Adipocyte (in vitro differentiated cells): ENCODE measurements at regions not wholly inside any gene's neighbourhood (a gene's known extent, or its start where the extent isn't known, plus 50 kb on each side); places are given as distances from the start of the nearest gene placed in this dataset.

Experiments
- DNase-seq: peaks from one replicate; pipeline ENCODE4 v3.0.0-alpha.2; 2015; ENCODE audit warnings: low read depth
- H3K27me3 ChIP-seq: replicated peaks from 2 replicates; pipeline ENCODE4 v1.7.0; 2013; ENCODE audit warnings: mild to moderate bottlenecking, low read length, moderate library complexity; ENCODE audit not compliant: control insufficient read depth, insufficient read depth
- H3K36me3 ChIP-seq: 2 replicates; pipeline ENCODE4 v1.7.0; 2013; ENCODE audit warnings: low read length, mild to moderate bottlenecking, moderate library complexity; ENCODE audit not compliant: control insufficient read depth, insufficient read depth, severe bottlenecking
- H3K4me1 ChIP-seq: 2 replicates; pipeline ENCODE4 v1.7.0; 2013; ENCODE audit warnings: mild to moderate bottlenecking, low read length, moderate library complexity; ENCODE audit not compliant: control insufficient read depth, insufficient read depth
- H3K4me3 ChIP-seq: 2 replicates; pipeline ENCODE4 v1.7.0; 2013; ENCODE audit warnings: mild to moderate bottlenecking, low read length, moderate library complexity
- H3K9ac ChIP-seq: 2 replicates; pipeline ENCODE4 v1.7.0; 2013; ENCODE audit warnings: mild to moderate bottlenecking, low read length, moderate library complexity
- H3K9me3 ChIP-seq: 2 replicates; pipeline ENCODE4 v1.7.0; 2013; ENCODE audit warnings: mild to moderate bottlenecking, low read length, moderate library complexity; ENCODE audit not compliant: control insufficient read depth

DNA sequence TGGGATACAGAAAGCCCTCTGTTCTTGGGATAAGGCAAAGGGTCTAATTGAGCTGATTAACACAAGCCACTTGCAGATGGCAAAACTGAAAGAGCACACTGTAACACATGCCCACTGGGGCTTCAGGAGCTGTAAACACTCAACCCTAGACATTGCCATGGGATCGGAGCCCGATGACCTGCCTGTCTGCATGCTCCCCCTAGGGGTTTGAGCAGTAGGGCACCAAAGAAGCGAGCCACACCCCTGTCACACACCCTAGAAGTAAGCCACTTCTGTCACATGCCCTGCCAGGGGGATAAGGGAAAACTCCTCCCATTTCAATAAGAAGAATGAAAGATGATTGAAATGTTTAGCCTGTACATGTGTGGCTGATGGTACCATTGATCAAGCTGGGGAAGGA is 81.3 kb upstream of the IRX6 start:
- DNase-seq = no peak
- Histone ChIP-seq H3K4me1 (no peaks in the 10 kb centered on the region), H3K27me3 (peaks cover 4% of the 10 kb centered on the region), H3K9me3 (no peaks in the 10 kb centered on the region), H3K4me3 (no peak overlapping the region), H3K36me3 (no peaks in the 10 kb centered on the region), H3K9ac (no peak overlapping the region)

GRCh38 chr16:55248058-55248457 is 75.9 kb upstream of the IRX6 start:
- no peaks in the 10 kb centered on the region for H3K4me1 ChIP-seq
- peaks cover 2% of the 10 kb centered on the region for H3K9me3 ChIP-seq
- H3K4me3 ChIP-seq = no peak overlapping the region
- no peaks in the 10 kb centered on the region for H3K36me3 ChIP-seq
- no peak overlapping the region for H3K9ac ChIP-seq
- no peak for DNase-seq
- H3K27me3 ChIP-seq = no peaks in the 10 kb centered on the region

- DNase-seq = no peak
- H3K9me3 ChIP-seq = peaks cover 6% of the 10 kb centered on the region
- no peaks in the 10 kb centered on the region for H3K36me3 ChIP-seq
- no peaks in the 10 kb centered on the region for H3K27me3 ChIP-seq
- H3K4me1 ChIP-seq = no peaks in the 10 kb centered on the region
- H3K4me3 ChIP-seq = no peak overlapping the region
- no peak overlapping the region for H3K9ac ChIP-seq
Measured at GRCh38 chr16:55248494-55248893, 75.5 kb upstream of the IRX6 start.

DNA sequence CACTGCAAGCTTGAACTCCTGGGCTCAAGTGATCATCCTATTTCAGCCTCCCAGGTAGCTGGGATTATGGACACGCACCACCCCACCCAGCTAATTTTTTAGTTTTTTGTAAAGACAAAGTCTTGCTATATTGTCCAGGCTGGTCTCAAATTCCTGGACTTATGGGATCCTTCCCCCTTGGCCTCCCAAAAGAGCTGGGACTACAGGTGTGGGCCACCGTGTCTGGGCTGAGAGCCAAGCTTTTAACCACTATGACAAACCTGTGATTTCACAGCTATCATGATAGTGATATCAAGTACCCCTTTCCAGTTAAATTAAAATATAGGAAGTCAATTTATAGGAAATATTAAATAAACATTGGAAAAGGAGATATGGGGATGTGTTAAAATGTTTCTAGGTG is 74.6 kb upstream of the IRX6 start:
- H3K9ac ChIP-seq = no peak overlapping the region
- peaks cover 11% of the 10 kb centered on the region for H3K9me3 ChIP-seq

GRCh38 chr16:55249936-55250335 is 74.1 kb upstream of the IRX6 start:
- Histone ChIP-seq H3K4me3 (no peak overlapping the region), H3K4me1 (no peaks in the 10 kb centered on the region), H3K36me3 (no peaks in the 10 kb centered on the region), H3K27me3 (no peaks in the 10 kb centered on the region), H3K9ac (no peak overlapping the region), H3K9me3 (peaks cover 11% of the 10 kb centered on the region)
- DNase-seq = no peak

More for the DNA sequence above, 74.6 kb upstream of the IRX6 start:
- no peak for DNase-seq
- Histone ChIP-seq H3K27me3 (no peaks in the 10 kb centered on the region), H3K4me1 (no peaks in the 10 kb centered on the region), H3K36me3 (no peaks in the 10 kb centered on the region), H3K4me3 (no peak overlapping the region)

DNA sequence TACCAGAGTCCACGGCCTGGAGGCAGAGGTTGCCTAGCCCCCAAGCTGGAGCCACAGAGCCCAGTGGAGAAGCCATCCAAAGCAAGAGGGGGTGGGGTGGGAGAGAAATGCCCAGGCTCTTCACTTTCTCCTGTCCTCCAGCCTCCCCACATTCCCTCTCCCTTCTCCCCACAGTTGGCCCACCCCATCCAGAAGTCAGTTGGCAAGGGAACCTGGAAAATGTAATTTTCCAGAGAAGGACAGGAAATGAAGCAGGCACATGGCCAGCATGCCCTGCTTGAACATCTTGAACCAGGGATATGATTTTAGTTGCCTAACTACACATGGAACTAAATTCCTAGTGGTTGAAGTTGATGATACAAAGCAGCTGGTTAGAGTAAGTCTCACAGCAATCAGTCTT is 73.3 kb upstream of the IRX6 start:
- Histone ChIP-seq H3K4me3 (no peak overlapping the region), H3K9me3 (peaks cover 11% of the 10 kb centered on the region), H3K27me3 (peaks cover 4% of the 10 kb centered on the region), H3K9ac (no peak overlapping the region), H3K36me3 (no peaks in the 10 kb centered on the region), H3K4me1 (no peaks in the 10 kb centered on the region)
- DNase-seq = no peak

- H3K4me1 ChIP-seq = no peaks in the 10 kb centered on the region
- H3K9me3 ChIP-seq = peaks cover 11% of the 10 kb centered on the region
- no peaks in the 10 kb centered on the region for H3K36me3 ChIP-seq
- DNase-seq = no peak
- H3K9ac ChIP-seq = no peak overlapping the region
- H3K27me3 ChIP-seq = peaks cover 7% of the 10 kb centered on the region
- H3K4me3 ChIP-seq = no peak overlapping the region
Measured at GRCh38 chr16:55251151-55251550, 72.9 kb upstream of the IRX6 start.

DNA sequence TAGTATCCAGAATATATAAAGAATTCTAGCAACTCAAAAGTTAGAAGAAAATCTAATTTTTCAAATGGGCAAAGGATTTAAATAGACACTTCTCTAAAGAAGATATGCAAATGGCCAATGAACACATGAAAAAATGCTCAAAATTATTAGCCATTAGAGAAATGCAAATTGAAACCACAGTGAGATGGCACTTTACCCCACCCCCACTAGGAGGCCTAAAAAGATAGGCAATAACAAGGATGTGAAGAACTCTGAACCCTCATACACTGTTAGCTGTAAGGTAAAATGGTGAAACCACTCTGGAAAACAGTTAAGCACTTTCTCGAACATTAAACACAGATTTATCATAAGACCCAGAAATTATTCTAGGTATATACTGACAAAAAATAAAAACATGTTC is 71.4 kb upstream of the IRX6 start:
- peaks cover 16% of the 10 kb centered on the region for H3K27me3 ChIP-seq
- DNase-seq = no peak
- H3K4me3 ChIP-seq = no peak overlapping the region
- H3K9ac ChIP-seq = no peak overlapping the region
- no peaks in the 10 kb centered on the region for H3K4me1 ChIP-seq
- no peaks in the 10 kb centered on the region for H3K36me3 ChIP-seq
- peaks cover 11% of the 10 kb centered on the region for H3K9me3 ChIP-seq

GRCh38 chr16:55253987-55254386 is 70.0 kb upstream of the IRX6 start:
- H3K9ac ChIP-seq = no peak overlapping the region
- no peaks in the 10 kb centered on the region for H3K4me1 ChIP-seq
- DNase-seq = no peak

DNA sequence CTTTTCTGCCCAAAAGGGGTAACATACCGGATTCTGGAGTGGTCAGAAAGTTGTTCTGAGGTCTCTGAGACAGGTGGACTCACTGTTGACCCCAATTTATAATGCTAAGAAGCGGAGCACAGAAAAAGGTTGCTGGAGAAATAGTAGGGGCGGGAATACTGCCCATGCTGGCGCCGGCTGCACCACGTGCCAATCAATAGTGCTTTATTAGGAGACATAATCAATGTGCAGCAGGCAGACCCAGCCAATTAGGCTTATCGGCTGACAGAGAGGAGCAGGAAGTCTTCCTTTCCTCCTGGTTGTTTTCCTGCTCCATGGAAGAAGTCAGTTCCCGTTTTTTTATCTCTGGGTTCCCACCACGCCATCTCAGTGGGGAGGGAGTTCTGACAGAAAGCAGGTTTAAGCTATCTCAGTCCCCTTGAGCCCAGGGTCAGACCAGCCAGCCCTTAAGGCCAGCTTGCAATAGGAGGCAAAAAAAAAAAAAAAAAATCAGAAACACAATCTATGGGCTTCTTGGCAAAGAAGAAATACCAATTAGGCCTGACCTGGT is 68.2 kb upstream of the IRX6 start:
- no peak for DNase-seq
- Histone ChIP-seq H3K36me3 (no peaks in the 10 kb centered on the region), H3K4me3 (no peak overlapping the region), H3K27me3 (peaks cover 16% of the 10 kb centered on the region), H3K9ac (no peak overlapping the region), H3K9me3 (peaks cover 11% of the 10 kb centered on the region), H3K4me1 (no peaks in the 10 kb centered on the region)

More at GRCh38 chr16:55253987-55254386, 70.0 kb upstream of the IRX6 start:
- Histone ChIP-seq H3K36me3 (no peaks in the 10 kb centered on the region), H3K27me3 (peaks cover 16% of the 10 kb centered on the region), H3K4me3 (no peak overlapping the region), H3K9me3 (peaks cover 11% of the 10 kb centered on the region)

- Histone ChIP-seq H3K9me3 (peaks cover 11% of the 10 kb centered on the region), H3K4me1 (no peaks in the 10 kb centered on the region), H3K36me3 (no peaks in the 10 kb centered on the region), H3K4me3 (no peak overlapping the region), H3K27me3 (peaks cover 16% of the 10 kb centered on the region), H3K9ac (no peak overlapping the region)
- DNase-seq = no peak
Measured at GRCh38 chr16:55256412-55257016, 67.5 kb upstream of the IRX6 start.
